SK-N-SH (cell line): ENCODE measurements at regions not wholly inside any gene's neighbourhood (a gene's known extent, or its start where the extent isn't known, plus 50 kb on each side); places are given as distances from the start of the nearest gene placed in this dataset.

ENCODE experiments used
- CTCF ChIA-PET: fragments of 300-600, 350-600 bp; formaldehyde crosslinking; extraction: SDS; loops from one replicate; lab custom pipeline; 2021; lab: Yijun Ruan, JAX
- POLR2A ChIA-PET: fragments of 350-600 bp; sonication (Branson Sonifier 250); formaldehyde crosslinking; extraction: SDS; loops from one replicate; lab custom pipeline; 2020; ENCODE audit warnings: antibody characterized with exemption, inconsistent platforms; lab: Yijun Ruan, JAX
- DNase-seq: peaks from one replicate; pipeline ENCODE4 v3.0.0; 2012
- H2AFZ ChIP-seq: fragments of 200-600 bp; sonication (generic); 2 replicates; pipeline ENCODE4 v1.8.1; 2016; ENCODE audit warnings: antibody characterized with exemption, mild to moderate bottlenecking, low read depth
- H3F3A ChIP-seq: fragments of 200-600 bp; sonication (generic); replicated peaks from 2 replicates; pipeline ENCODE3; 2016; ENCODE audit warnings: antibody characterized with exemption, mild to moderate bottlenecking; ENCODE audit not compliant: insufficient read depth
- H3K27ac ChIP-seq, 2 experiments: fragments of 200-500 bp in 1 of 2; fragments of 200-600 bp in 1 of 2; sonication (Bioruptor generic) in 1 of 2; sonication (generic), shearing (Covaris generic) in 1 of 2; 2 replicates each; pipeline versions ENCODE4 v1.5.1 to v1.6.1; 2014 to 2016; ENCODE audit warnings: low read depth in 2 of 2, inconsistent platforms in 1 of 2, low read length in 1 of 2, mild to moderate bottlenecking in 1 of 2, mixed read lengths in 1 of 2
- H3K27me3 ChIP-seq: fragments of 200-600 bp; sonication (generic), shearing (Covaris generic); 2 replicates; pipeline ENCODE4 v1.6.1; 2016; ENCODE audit warnings: mixed run types; ENCODE audit not compliant: insufficient read depth
- H3K36me3 ChIP-seq, 2 experiments: fragments of 200-500 bp in 1 of 2; fragments of 200-600 bp in 1 of 2; sonication (Bioruptor generic) in 1 of 2; sonication (generic) in 1 of 2; replicated peaks in 1 of 2; 2 replicates each; pipeline versions ENCODE3 to v1.5.1; 2014 to 2016; ENCODE audit warnings: low read length in 1 of 2, mild to moderate bottlenecking in 1 of 2; ENCODE audit not compliant: insufficient read depth in 2 of 2, control insufficient read depth in 1 of 2
- H3K4me1 ChIP-seq, 2 experiments: fragments of 200-500 bp in 1 of 2; fragments of 200-600 bp in 1 of 2; sonication (Bioruptor generic) in 1 of 2; sonication (generic), shearing (Covaris generic) in 1 of 2; 2 replicates each; pipeline versions ENCODE4 v1.5.1 to v1.6.1; 2014 to 2016; ENCODE audit warnings: low read depth in 1 of 2, low read length in 1 of 2, mixed run types in 1 of 2; ENCODE audit not compliant: insufficient read depth in 2 of 2, control insufficient read depth in 1 of 2
- H3K4me2 ChIP-seq: fragments of 200-600 bp; sonication (generic), shearing (Covaris generic); 2 replicates; pipeline ENCODE4 v1.6.1; 2017; ENCODE audit warnings: mixed run types
- H3K4me3 ChIP-seq, 2 experiments: fragments of 200-500 bp in 1 of 2; fragments of 200-600 bp in 1 of 2; sonication (Bioruptor generic) in 1 of 2; sonication (generic), shearing (Covaris generic) in 1 of 2; 2 replicates each; pipeline versions ENCODE4 v1.5.1 to v1.8.1; 2014 to 2016; ENCODE audit warnings: low read depth in 2 of 2, inconsistent platforms in 1 of 2, low read length in 1 of 2, mild to moderate bottlenecking in 1 of 2, mixed read lengths in 1 of 2, moderate library complexity in 1 of 2
- H3K79me2 ChIP-seq: fragments of 200-600 bp; sonication (generic); 2 replicates; pipeline ENCODE4 v1.8.1; 2017; ENCODE audit warnings: mild to moderate bottlenecking; ENCODE audit not compliant: insufficient read depth
- H3K9ac ChIP-seq: fragments of 200-600 bp; sonication (generic); 2 replicates; pipeline ENCODE4 v1.6.1; 2017; ENCODE audit warnings: mixed run types
- H3K9me2 ChIP-seq: fragments of 200-600 bp; sonication (generic); 2 replicates; pipeline ENCODE4 v1.6.1; 2017; ENCODE audit warnings: mixed run types
- H3K9me3 ChIP-seq: fragments of 200-600 bp; sonication (generic); 2 replicates; pipeline ENCODE4 v1.6.1; 2017; ENCODE audit warnings: mixed run types, mild to moderate bottlenecking, moderate library complexity
- H4K20me1 ChIP-seq: fragments of 200-600 bp; sonication (generic); 2 replicates; pipeline ENCODE4 v1.6.1; 2017; ENCODE audit warnings: mild to moderate bottlenecking, mixed run types; ENCODE audit not compliant: insufficient read depth
- CHD2 ChIP-seq: fragments of 150-350 bp; IDR thresholded peaks from 2 replicates; pipeline ENCODE4 v1.6.1; 2018; ENCODE audit warnings: low read length; ENCODE audit not compliant: partially characterized antibody
- EP300 ChIP-seq, 2 experiments: IDR thresholded peaks; 2 replicates each; pipeline versions ENCODE4 v1.4.0 to v1.6.1; 2012; ENCODE audit warnings: borderline replicate concordance in 1 of 2, low read depth in 1 of 2, low read length in 1 of 2
- FOSL2 ChIP-seq: IDR thresholded peaks from 2 replicates; pipeline ENCODE4 v1.4.0; 2012; ENCODE audit warnings: low read depth, mild to moderate bottlenecking, moderate library complexity, borderline replicate concordance
- FOXJ3 ChIP-seq: sonication (generic); formaldehyde crosslinking; IDR thresholded peaks from 2 replicates; pipeline ENCODE4 v1.5.1; 2020; ENCODE audit warnings: mild to moderate bottlenecking, missing genetic modification reagents
- FOXM1 ChIP-seq: IDR thresholded peaks from 2 replicates; pipeline ENCODE4 v1.4.0; 2012; ENCODE audit warnings: low read depth, mild to moderate bottlenecking
- JUND ChIP-seq: IDR thresholded peaks from 2 replicates; pipeline ENCODE4 v1.4.0; 2012
- MEF2A ChIP-seq: IDR thresholded peaks from 2 replicates; pipeline ENCODE4 v1.4.0; 2012; ENCODE audit warnings: low read depth, borderline replicate concordance
- MXI1 ChIP-seq: IDR thresholded peaks from 2 replicates; pipeline ENCODE4 v1.6.1; 2012; ENCODE audit warnings: mild to moderate bottlenecking, low read depth, low read length, improper control_type of control experiment
- NRF1 ChIP-seq: IDR thresholded peaks from 2 replicates; pipeline ENCODE4 v1.6.1; 2012; ENCODE audit warnings: low read depth, mild to moderate bottlenecking, low read length
- RXRA ChIP-seq: IDR thresholded peaks from 2 replicates; pipeline ENCODE4 v1.4.0; 2012; ENCODE audit warnings: low read depth, mild to moderate bottlenecking, borderline replicate concordance
- TAF1 ChIP-seq: IDR thresholded peaks from 2 replicates; pipeline ENCODE4 v1.6.1; 2012; ENCODE audit warnings: low read depth, mild to moderate bottlenecking, low read length, moderate library complexity, borderline replicate concordance
- TEAD4 ChIP-seq: IDR thresholded peaks from 2 replicates; pipeline ENCODE4 v1.4.0; 2012; ENCODE audit warnings: mild to moderate bottlenecking, borderline replicate concordance; ENCODE audit not compliant: insufficient read depth
- WGBS: methylation state at CpG from one replicate; pipeline ENCODE4 v1.1.6; 2017; ENCODE audit warnings: low lambda C conversion rate; 5-methylcytosine and 5-hydroxymethylcytosine counted together
- TF ChIP-seq, protein P1 (sequence below): IDR thresholded peaks from 2 replicates; pipeline ENCODE4 v1.4.0; 2012; ENCODE audit warnings: low read depth
- TF ChIP-seq, protein P2 (sequence below): IDR thresholded peaks from 2 replicates; pipeline ENCODE4 v1.6.1; 2012; ENCODE audit warnings: mild to moderate bottlenecking, low read depth, low read length, moderate library complexity
- TF ChIP-seq, protein P3 (sequence below): IDR thresholded peaks from 2 replicates; pipeline ENCODE4 v1.4.0; 2012; ENCODE audit warnings: low read depth, borderline replicate concordance

DNA sequence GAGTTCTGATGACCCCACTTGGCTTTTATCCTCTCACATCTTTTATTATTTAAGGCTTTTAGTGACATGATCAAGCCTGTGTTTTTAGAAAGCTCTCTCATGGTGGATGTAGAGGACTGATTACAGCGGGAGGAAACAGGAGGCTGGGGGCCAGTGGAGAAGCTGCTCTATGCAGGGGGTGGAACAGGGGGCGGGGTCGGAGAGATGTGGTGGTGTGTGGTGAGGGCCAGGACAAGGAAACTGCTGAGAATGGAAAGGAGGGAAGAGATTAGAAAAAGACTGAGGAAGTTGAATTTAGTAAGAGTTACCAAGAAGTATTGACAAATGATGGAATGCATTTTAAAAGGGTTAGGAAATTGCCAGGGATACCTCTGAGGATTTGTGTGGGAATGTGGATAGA, 292.2 kb downstream of the ZIC3 start:
- DNase-seq, result no peak
- WGBS, result 0% methylated on average over 3 of the region's 3 CpGs
- Histone ChIP-seq H2AFZ (no peak overlapping the region), H3K4me1 (no peaks in the 10 kb centered on the region), H3K79me2 (no peaks in the 10 kb centered on the region), H3K4me2 (no peak overlapping the region), H3K9me2 (no peaks in the 10 kb centered on the region), H3K27me3 (no peaks in the 10 kb centered on the region), H3F3A (no peaks in the 10 kb centered on the region), H3K4me3 (no peak overlapping the region), H3K9ac (no peak overlapping the region), H3K27ac (no peak overlapping the region), H3K36me3 (no peaks in the 10 kb centered on the region), H4K20me1 (no peaks in the 10 kb centered on the region), H3K9me3 (no peaks in the 10 kb centered on the region)
- CTCF ChIA-PET, result no interaction called here
- POLR2A ChIA-PET, result no interaction called here
- TF ChIP-seq FOXJ3, result no peak
- TF ChIP-seq, protein P1, sequence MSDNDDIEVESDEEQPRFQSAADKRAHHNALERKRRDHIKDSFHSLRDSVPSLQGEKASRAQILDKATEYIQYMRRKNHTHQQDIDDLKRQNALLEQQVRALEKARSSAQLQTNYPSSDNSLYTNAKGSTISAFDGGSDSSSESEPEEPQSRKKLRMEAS, result no peak
- no peak for TF ChIP-seq RXRA
- TF ChIP-seq EP300 (IDR thresholded peaks at IDR 0.05; ENCODE audit: borderline replicate concordance in 1 of 2, low read depth in 1 of 2, low read length in 1 of 2), result no peak
- TF ChIP-seq TEAD4, result no peak
- no peak for TF ChIP-seq TAF1
- no peak for TF ChIP-seq CHD2
- no peak for TF ChIP-seq MXI1

DNA sequence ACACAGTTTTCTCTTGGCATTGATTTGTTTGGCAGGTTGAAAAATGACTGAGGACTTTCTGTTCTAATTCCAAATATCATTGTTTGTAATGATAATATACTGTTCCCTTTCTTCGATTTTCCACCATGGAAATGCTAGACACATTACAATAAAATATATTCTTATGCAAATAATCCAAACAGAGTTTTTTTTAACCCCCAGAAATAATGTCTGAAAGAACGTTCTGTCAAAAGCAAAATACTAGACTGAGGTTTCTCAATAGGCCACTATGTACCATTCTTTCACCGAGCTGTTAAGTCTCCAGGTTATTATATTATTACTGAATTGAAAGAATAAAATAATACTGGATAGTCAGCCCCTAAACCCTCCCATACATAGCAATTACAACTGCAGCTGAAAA, 312.5 kb downstream of the ZIC3 start:
- under 1% methylated on average over 3 of the region's 3 CpGs for WGBS
- no peaks in the 10 kb centered on the region for H4K20me1 ChIP-seq
- H3K9me3 ChIP-seq, result no peaks in the 10 kb centered on the region
- H3K4me2 ChIP-seq, result no peak overlapping the region
- H2AFZ ChIP-seq, result no peak overlapping the region
- H3K27ac ChIP-seq, result no peak overlapping the region
- H3K4me1 ChIP-seq, result no peaks in the 10 kb centered on the region
- no peak for DNase-seq
- POLR2A ChIA-PET, result no interaction called here
- no peaks in the 10 kb centered on the region for H3F3A ChIP-seq
- TF ChIP-seq FOXJ3 (no peak), MEF2A (no peak), TAF1 (no peak), JUND (no peak), FOXM1 (no peak), FOSL2 (no peak), NRF1 (no peak)
- TF ChIP-seq, protein P2, sequence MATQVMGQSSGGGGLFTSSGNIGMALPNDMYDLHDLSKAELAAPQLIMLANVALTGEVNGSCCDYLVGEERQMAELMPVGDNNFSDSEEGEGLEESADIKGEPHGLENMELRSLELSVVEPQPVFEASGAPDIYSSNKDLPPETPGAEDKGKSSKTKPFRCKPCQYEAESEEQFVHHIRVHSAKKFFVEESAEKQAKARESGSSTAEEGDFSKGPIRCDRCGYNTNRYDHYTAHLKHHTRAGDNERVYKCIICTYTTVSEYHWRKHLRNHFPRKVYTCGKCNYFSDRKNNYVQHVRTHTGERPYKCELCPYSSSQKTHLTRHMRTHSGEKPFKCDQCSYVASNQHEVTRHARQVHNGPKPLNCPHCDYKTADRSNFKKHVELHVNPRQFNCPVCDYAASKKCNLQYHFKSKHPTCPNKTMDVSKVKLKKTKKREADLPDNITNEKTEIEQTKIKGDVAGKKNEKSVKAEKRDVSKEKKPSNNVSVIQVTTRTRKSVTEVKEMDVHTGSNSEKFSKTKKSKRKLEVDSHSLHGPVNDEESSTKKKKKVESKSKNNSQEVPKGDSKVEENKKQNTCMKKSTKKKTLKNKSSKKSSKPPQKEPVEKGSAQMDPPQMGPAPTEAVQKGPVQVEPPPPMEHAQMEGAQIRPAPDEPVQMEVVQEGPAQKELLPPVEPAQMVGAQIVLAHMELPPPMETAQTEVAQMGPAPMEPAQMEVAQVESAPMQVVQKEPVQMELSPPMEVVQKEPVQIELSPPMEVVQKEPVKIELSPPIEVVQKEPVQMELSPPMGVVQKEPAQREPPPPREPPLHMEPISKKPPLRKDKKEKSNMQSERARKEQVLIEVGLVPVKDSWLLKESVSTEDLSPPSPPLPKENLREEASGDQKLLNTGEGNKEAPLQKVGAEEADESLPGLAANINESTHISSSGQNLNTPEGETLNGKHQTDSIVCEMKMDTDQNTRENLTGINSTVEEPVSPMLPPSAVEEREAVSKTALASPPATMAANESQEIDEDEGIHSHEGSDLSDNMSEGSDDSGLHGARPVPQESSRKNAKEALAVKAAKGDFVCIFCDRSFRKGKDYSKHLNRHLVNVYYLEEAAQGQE, result no peak
- TF ChIP-seq, protein P3, sequence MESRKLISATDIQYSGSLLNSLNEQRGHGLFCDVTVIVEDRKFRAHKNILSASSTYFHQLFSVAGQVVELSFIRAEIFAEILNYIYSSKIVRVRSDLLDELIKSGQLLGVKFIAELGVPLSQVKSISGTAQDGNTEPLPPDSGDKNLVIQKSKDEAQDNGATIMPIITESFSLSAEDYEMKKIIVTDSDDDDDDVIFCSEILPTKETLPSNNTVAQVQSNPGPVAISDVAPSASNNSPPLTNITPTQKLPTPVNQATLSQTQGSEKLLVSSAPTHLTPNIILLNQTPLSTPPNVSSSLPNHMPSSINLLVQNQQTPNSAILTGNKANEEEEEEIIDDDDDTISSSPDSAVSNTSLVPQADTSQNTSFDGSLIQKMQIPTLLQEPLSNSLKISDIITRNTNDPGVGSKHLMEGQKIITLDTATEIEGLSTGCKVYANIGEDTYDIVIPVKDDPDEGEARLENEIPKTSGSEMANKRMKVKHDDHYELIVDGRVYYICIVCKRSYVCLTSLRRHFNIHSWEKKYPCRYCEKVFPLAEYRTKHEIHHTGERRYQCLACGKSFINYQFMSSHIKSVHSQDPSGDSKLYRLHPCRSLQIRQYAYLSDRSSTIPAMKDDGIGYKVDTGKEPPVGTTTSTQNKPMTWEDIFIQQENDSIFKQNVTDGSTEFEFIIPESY, result no peak
- no peaks in the 10 kb centered on the region for H3K27me3 ChIP-seq
- H3K79me2 ChIP-seq, result no peaks in the 10 kb centered on the region
- no peak overlapping the region; a peak in 1 of 4 replicates for H3K4me3 ChIP-seq
- H3K9ac ChIP-seq, result no peak overlapping the region
- CTCF ChIA-PET, result no interaction called here
- H3K9me2 ChIP-seq, result no peaks in the 10 kb centered on the region
- no peaks in the 10 kb centered on the region for H3K36me3 ChIP-seq
